Fibroblast of villous mesenchyme (primary cell): ENCODE measurements at regions not wholly inside any gene's neighbourhood (a gene's known extent, or its start where the extent isn't known, plus 50 kb on each side); places are given as distances from the start of the nearest gene placed in this dataset.

ENCODE experiments used
- DNase-seq: peaks from one replicate; pipeline ENCODE4 v3.0.0-alpha.2; 2010; ENCODE audit warnings: low read depth
- H3K4me3 ChIP-seq: 2 replicates; pipeline ENCODE4 v1.5.1; 2011; ENCODE audit warnings: low read depth, mild to moderate bottlenecking, low read length
- TF ChIP-seq, protein P1 (sequence below): IDR thresholded peaks from 2 replicates; pipeline ENCODE4 v1.5.1; 2012; ENCODE audit warnings: low read depth, mild to moderate bottlenecking, low read length; ENCODE audit not compliant: insufficient read depth

DNA sequence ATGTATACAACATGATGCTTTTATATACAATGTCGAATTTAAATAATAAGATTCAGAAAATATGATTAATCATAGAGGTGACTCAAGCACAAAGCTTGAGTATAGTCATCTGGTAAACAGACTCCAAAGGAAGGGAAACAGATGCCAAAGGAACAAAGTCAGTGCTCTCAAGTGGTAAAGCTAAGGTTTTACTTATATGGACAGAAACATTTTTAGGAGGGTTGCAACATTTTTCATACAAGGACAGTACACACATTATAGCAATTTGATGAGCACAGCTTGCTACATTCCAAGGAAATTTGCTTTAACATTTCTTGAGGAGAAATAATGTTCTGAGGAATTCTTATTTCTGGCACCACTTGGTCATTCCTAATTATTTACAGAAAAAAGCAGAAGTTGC is 333.4 kb upstream of the AADAT start:
- no peak overlapping the region for H3K4me3 ChIP-seq
- TF ChIP-seq, protein P1, sequence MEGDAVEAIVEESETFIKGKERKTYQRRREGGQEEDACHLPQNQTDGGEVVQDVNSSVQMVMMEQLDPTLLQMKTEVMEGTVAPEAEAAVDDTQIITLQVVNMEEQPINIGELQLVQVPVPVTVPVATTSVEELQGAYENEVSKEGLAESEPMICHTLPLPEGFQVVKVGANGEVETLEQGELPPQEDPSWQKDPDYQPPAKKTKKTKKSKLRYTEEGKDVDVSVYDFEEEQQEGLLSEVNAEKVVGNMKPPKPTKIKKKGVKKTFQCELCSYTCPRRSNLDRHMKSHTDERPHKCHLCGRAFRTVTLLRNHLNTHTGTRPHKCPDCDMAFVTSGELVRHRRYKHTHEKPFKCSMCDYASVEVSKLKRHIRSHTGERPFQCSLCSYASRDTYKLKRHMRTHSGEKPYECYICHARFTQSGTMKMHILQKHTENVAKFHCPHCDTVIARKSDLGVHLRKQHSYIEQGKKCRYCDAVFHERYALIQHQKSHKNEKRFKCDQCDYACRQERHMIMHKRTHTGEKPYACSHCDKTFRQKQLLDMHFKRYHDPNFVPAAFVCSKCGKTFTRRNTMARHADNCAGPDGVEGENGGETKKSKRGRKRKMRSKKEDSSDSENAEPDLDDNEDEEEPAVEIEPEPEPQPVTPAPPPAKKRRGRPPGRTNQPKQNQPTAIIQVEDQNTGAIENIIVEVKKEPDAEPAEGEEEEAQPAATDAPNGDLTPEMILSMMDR = no peak
- DNase-seq = peak; percentile 53

GRCh38 chr4:170420255-170420693 is 330.5 kb upstream of the AADAT start:
- H3K4me3 ChIP-seq = no peak overlapping the region
- peak; percentile 64 for DNase-seq

DNA sequence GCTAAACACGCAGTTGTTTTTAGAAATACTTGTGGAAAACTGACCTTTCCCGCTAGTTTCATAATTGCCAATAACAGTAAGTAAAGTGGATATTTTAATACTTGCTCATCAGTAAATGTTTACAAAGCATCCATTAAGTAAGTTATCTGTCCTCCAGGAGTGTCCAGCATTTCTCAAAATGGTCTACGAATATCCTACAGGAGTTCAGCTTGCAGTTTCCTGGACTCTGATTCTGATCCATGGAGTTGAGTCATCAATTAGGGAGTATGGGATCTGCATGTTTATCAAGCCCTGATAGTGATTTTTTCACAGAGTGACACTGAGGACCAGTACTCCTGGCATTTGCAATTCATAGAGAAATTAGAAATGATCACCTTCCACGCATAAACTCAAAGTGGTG is 325.2 kb upstream of the AADAT start:
- peak; percentile 26 for DNase-seq
- H3K4me3 ChIP-seq = no peak overlapping the region
- TF ChIP-seq, protein P1 = no peak

More at GRCh38 chr4:170420255-170420693, 330.5 kb upstream of the AADAT start:
- TF ChIP-seq, protein P1 = no peak

DNA sequence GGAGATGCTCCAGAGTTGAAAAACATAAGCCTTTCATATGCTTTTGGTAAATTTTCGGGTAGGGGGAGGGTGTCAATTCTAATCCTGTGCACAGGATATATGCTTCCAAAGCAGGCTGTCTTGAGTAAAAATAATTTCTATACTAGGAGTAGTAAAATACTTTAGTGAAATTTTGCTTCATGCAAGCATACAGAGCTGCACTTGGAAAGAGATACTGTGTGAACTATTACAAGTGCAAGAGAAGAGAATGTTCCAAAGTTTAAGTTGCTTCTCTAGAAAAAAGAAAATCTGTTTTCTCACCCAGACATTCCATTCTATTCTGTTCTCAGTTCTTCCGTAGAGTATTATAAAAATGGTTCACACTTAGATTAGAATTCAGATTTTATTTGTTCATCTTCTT is 324.6 kb upstream of the AADAT start:
- no peak overlapping the region for H3K4me3 ChIP-seq
- TF ChIP-seq, protein P1 = no peak
- DNase-seq = no peak

DNA sequence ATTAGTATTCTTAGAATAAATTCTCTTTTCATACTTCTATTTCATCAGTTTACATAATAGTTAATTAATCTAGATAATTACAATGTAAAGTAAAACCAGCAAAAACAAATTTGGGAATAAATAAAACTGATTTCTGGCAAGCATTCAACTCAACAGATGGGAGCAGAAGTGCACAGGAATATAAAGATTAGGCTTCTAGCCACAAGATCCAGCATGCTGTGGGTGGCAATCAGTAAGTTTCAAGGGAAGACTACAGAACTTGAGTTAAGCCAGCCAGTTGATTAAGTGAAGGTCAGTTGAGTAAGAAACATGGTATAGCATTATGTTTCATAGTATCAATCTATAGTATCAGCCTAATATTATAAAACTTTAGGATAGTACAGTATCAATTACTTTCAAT is 324.2 kb upstream of the AADAT start:
- H3K4me3 ChIP-seq = no peak overlapping the region
- no peak for DNase-seq
- TF ChIP-seq, protein P1 = no peak

GRCh38 chr4:170400361-170400760 is 310.6 kb upstream of the AADAT start:
- DNase-seq = no peak

More at GRCh38 chr4:170400361-170400760, 310.6 kb upstream of the AADAT start:
- TF ChIP-seq, protein P1 = no peak
- no peak overlapping the region for H3K4me3 ChIP-seq
